ENCODE measurements at regions not wholly inside any gene's neighbourhood (a gene's known extent, or its start where the extent isn't known, plus 50 kb on each side); places are given as distances from the start of the nearest gene placed in this dataset.

DNA sequence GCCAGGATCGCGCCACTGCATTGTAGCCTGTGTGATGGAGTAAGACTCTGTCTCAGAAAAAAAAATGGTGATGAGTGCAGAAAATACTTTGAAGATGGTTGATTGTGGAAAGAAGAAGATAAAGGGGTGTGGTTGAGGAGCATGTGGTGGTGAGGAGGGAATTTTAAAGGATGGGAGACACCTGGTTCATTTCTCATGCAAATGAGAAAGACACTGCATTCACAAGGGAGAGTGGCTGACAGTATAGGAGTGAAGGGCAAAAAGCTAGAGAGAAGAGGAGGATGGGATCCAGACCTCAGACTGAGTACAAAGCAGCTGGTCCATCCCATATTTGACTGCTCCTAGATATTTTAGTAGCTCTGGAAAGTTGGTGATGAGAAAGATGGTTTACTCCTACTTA lies 206.0 kb downstream of the SNAPC1 start:
- TF ChIP-seq, protein P1, sequence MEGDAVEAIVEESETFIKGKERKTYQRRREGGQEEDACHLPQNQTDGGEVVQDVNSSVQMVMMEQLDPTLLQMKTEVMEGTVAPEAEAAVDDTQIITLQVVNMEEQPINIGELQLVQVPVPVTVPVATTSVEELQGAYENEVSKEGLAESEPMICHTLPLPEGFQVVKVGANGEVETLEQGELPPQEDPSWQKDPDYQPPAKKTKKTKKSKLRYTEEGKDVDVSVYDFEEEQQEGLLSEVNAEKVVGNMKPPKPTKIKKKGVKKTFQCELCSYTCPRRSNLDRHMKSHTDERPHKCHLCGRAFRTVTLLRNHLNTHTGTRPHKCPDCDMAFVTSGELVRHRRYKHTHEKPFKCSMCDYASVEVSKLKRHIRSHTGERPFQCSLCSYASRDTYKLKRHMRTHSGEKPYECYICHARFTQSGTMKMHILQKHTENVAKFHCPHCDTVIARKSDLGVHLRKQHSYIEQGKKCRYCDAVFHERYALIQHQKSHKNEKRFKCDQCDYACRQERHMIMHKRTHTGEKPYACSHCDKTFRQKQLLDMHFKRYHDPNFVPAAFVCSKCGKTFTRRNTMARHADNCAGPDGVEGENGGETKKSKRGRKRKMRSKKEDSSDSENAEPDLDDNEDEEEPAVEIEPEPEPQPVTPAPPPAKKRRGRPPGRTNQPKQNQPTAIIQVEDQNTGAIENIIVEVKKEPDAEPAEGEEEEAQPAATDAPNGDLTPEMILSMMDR (IDR thresholded peaks at IDR 0.05): no peak
- TF ChIP-seq POLR2A (IDR thresholded peaks at IDR 0.05): no peak

All from heart left ventricle (tissue), 13 donors.